ENCODE measurements at regions not wholly inside any gene's neighbourhood (a gene's known extent, or its start where the extent isn't known, plus 50 kb on each side); places are given as distances from the start of the nearest gene placed in this dataset.

- no peak for TF ChIP-seq CTCF (IDR thresholded peaks at IDR 0.05; ENCODE audit: low read depth, low read length)
- Histone ChIP-seq H3K9me3 (ENCODE audit: severe bottlenecking) (no peaks in the 10 kb centered on the region), H3K27me3 (ENCODE audit: insufficient read depth, low read depth, severe bottlenecking) (no peaks in the 10 kb centered on the region), H3K27ac (no peak overlapping the region), H3K4me3 (ENCODE audit: low read depth, low read length) (no peak overlapping the region), H3K36me3 (no peaks in the 10 kb centered on the region)
- DNase-seq = no peak
Measured at GRCh38 chr6:156717542-156717941, 59.6 kb upstream of the ARID1B start.

GRCh38 chr6:156715839-156716238 lies 61.3 kb upstream of the ARID1B start:
- DNase-seq = no peak
- no peak for TF ChIP-seq CTCF (IDR thresholded peaks at IDR 0.05; ENCODE audit: low read depth, low read length)
- Histone ChIP-seq H3K9me3 (ENCODE audit: severe bottlenecking) (no peaks in the 10 kb centered on the region), H3K36me3 (no peaks in the 10 kb centered on the region), H3K4me3 (ENCODE audit: low read depth, low read length) (no peak overlapping the region), H3K27me3 (ENCODE audit: insufficient read depth, low read depth, severe bottlenecking) (no peaks in the 10 kb centered on the region), H3K27ac (no peak overlapping the region)

GRCh38 chr6:156713548-156713947 lies 63.6 kb upstream of the ARID1B start:
- H3K9me3 ChIP-seq (ENCODE audit: severe bottlenecking) = no peaks in the 10 kb centered on the region
- no peak for DNase-seq
- H3K36me3 ChIP-seq = no peaks in the 10 kb centered on the region
- no peak overlapping the region for H3K4me3 ChIP-seq (ENCODE audit: low read depth, low read length)
- no peak overlapping the region for H3K27ac ChIP-seq
- no peaks in the 10 kb centered on the region for H3K27me3 ChIP-seq (ENCODE audit: insufficient read depth, low read depth, severe bottlenecking)
- no peak for TF ChIP-seq CTCF (IDR thresholded peaks at IDR 0.05; ENCODE audit: low read depth, low read length)

GRCh38 chr6:156710479-156710878 lies 66.7 kb upstream of the ARID1B start:
- no peak for DNase-seq
- Histone ChIP-seq H3K4me3 (ENCODE audit: low read depth, low read length) (no peak overlapping the region), H3K9me3 (ENCODE audit: severe bottlenecking) (no peaks in the 10 kb centered on the region), H3K27ac (no peak overlapping the region), H3K36me3 (no peaks in the 10 kb centered on the region), H3K27me3 (ENCODE audit: insufficient read depth, low read depth, severe bottlenecking) (no peaks in the 10 kb centered on the region)
- TF ChIP-seq CTCF (IDR thresholded peaks at IDR 0.05; ENCODE audit: low read depth, low read length) = no peak

- H3K27me3 ChIP-seq (ENCODE audit: insufficient read depth, low read depth, severe bottlenecking) = no peaks in the 10 kb centered on the region
- no peak for TF ChIP-seq CTCF (IDR thresholded peaks at IDR 0.05; ENCODE audit: low read depth, low read length)
- no peaks in the 10 kb centered on the region for H3K36me3 ChIP-seq
Measured at GRCh38 chr6:156707818-156708217, 69.4 kb upstream of the ARID1B start.

GRCh38 chr6:156703719-156704118 lies 73.5 kb upstream of the ARID1B start:
- Histone ChIP-seq H3K27me3 (ENCODE audit: insufficient read depth, low read depth, severe bottlenecking) (no peaks in the 10 kb centered on the region), H3K27ac (no peak overlapping the region), H3K36me3 (no peaks in the 10 kb centered on the region), H3K9me3 (ENCODE audit: severe bottlenecking) (no peaks in the 10 kb centered on the region), H3K4me3 (ENCODE audit: low read depth, low read length) (no peak overlapping the region)
- TF ChIP-seq CTCF (IDR thresholded peaks at IDR 0.05; ENCODE audit: low read depth, low read length) = no peak
- no peak for DNase-seq

More at GRCh38 chr6:156707818-156708217, 69.4 kb upstream of the ARID1B start:
- Histone ChIP-seq H3K9me3 (ENCODE audit: severe bottlenecking) (no peaks in the 10 kb centered on the region), H3K27ac (no peak overlapping the region), H3K4me3 (ENCODE audit: low read depth, low read length) (no peak overlapping the region)
- DNase-seq = no peak

All from WERI-Rb-1 (cell line).